Skeletal muscle tissue (tissue), 3 donors: ENCODE measurements at regions not wholly inside any gene's neighbourhood (a gene's known extent, or its start where the extent isn't known, plus 50 kb on each side); places are given as distances from the start of the nearest gene placed in this dataset.

Experiments
- H3K27ac ChIP-seq: one replicate; pipeline ENCODE4 v1.7.0; 2013; ENCODE audit warnings: mild to moderate bottlenecking, low read depth, low read length, inconsistent platforms
- H3K27me3 ChIP-seq, 3 donors: one replicate each; pipeline ENCODE4 v1.7.0; 2013; ENCODE audit warnings: low read length in 3 of 3; ENCODE audit not compliant: control insufficient read depth in 3 of 3, insufficient read depth in 3 of 3
- H3K36me3 ChIP-seq, 3 donors: one replicate each; pipeline ENCODE4 v1.7.0; 2013; ENCODE audit warnings: low read length in 3 of 3; ENCODE audit not compliant: control insufficient read depth in 3 of 3, insufficient read depth in 3 of 3
- H3K4me1 ChIP-seq, 3 donors: one replicate each; pipeline ENCODE4 v1.7.0; 2013; ENCODE audit warnings: low read length in 3 of 3, mild to moderate bottlenecking in 3 of 3; ENCODE audit not compliant: control insufficient read depth in 3 of 3, insufficient read depth in 3 of 3
- H3K4me3 ChIP-seq, 3 donors: one replicate each; pipeline ENCODE4 v1.7.0; 2013; ENCODE audit warnings: low read length in 3 of 3
- H3K9ac ChIP-seq, 3 donors: one replicate each; pipeline ENCODE4 v1.7.0; 2013; ENCODE audit warnings: low read length in 3 of 3, mild to moderate bottlenecking in 3 of 3, moderate library complexity in 2 of 3, low read depth in 1 of 3
- H3K9me3 ChIP-seq, 3 donors: one replicate each; pipeline ENCODE4 v1.7.0; 2013; ENCODE audit warnings: low read length in 3 of 3; ENCODE audit not compliant: control insufficient read depth in 3 of 3
- donor health status: Osteomylitis.

DNA sequence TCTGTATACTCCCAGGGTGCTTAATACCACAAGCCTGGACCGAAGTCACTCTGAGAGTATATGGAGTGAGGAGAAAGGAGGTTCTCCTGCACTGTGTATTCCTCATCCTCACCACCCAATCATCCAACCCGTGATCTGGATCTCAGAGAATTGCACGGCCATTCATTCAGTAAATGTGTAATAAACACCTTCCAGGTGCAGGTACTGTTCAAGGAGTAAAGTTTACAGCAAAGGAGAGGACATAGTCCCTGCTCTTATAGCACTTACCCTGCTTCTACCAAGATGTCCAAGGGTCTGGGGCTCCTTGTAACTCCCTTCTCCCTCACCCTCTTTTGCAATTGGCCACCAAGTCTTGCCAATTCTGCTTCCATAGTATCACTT is 139.2 kb upstream of the JUN start:
- H3K4me1 ChIP-seq: peaks cover 7 to 25% (median 11%) of the 10 kb centered on the region in 3 donors
- no peaks in the 10 kb centered on the region for H3K36me3 ChIP-seq
- no peaks in the 10 kb centered on the region for H3K27me3 ChIP-seq
- H3K4me3 ChIP-seq: no peak overlapping the region
- H3K27ac ChIP-seq: no peak overlapping the region
- H3K9me3 ChIP-seq: no peaks in the 10 kb centered on the region
- no peak overlapping the region for H3K9ac ChIP-seq

DNA sequence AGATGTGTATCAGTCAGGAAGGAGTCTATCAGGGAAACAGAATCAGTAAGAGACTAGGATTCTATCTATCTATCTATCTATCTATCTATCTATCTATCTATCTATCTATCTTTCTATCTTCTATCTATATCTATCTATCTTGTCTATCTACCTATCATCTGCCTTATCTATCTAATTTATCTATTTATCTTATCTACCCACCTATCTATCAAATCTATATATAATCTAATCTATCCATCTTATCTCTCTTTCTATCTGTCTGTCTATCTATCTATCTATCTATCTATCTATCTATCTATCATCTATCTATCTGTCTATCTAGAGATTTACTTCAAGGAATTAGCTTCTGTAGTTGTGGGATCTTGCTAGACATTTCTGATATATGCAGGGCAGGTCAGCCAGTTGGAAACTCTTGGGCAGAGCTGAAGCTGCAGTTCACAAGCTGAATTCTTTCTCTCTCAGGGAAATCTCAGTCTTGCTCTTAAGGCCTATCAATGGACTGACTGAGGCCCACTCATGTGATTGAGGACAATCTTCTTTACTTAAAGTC is 140.2 kb upstream of the JUN start:
- Histone ChIP-seq H3K9me3 (no peaks in the 10 kb centered on the region), H3K4me3 (no peak overlapping the region), H3K27me3 (no peaks in the 10 kb centered on the region), H3K9ac (no peak overlapping the region), H3K27ac (no peak overlapping the region), H3K4me1 (peaks cover 7 to 25% (median 11%) of the 10 kb centered on the region in 3 donors), H3K36me3 (no peaks in the 10 kb centered on the region)

DNA sequence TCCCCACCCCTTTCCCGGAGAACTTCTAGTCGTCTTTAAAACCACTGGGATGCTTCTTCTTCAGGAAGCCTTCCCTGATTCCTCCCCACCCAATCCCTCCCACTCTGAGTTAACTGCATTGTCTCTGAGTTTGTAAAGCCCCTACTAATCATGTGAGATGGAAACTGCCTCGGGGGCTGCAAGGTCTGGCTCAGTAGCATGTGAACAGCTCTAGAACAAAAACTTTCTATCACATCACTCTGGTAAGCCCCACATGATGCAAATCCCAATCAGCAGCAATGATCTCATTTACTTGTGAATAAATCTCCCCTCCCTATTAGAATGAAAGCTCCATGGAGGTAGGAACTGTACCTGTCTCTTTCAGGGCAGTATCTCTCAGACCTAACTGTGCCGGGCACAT is 141.0 kb upstream of the JUN start:
- Histone ChIP-seq H3K9ac (no peak overlapping the region), H3K27ac (no peak overlapping the region), H3K9me3 (no peaks in the 10 kb centered on the region), H3K27me3 (no peaks in the 10 kb centered on the region), H3K36me3 (no peaks in the 10 kb centered on the region), H3K4me3 (no peak overlapping the region), H3K4me1 (peaks cover 7 to 25% (median 11%) of the 10 kb centered on the region in 3 donors)

DNA sequence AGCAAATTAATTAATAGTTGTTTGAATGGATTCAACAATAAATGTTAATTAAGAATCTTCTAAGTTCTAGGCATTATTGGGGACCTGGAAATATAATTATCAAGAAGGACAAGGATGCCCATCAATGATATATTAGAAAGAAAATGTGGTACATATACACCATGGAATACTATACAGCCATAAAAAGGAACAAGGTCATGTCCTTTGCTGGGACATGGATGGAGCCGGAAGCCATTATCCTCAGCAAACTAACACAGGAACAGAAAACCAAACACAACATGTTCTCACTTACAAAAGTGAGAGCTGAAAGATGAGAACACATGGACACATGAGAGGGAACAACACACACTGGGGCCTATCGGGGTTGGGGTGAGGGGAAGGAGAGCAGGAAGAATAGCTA is 141.4 kb upstream of the JUN start:
- no peaks in the 10 kb centered on the region for H3K9me3 ChIP-seq
- H3K4me3 ChIP-seq: no peak overlapping the region
- no peak overlapping the region for H3K27ac ChIP-seq
- peaks cover 7 to 25% (median 11%) of the 10 kb centered on the region in 3 donors for H3K4me1 ChIP-seq
- H3K36me3 ChIP-seq: no peaks in the 10 kb centered on the region
- H3K27me3 ChIP-seq: no peaks in the 10 kb centered on the region
- H3K9ac ChIP-seq: no peak overlapping the region

DNA sequence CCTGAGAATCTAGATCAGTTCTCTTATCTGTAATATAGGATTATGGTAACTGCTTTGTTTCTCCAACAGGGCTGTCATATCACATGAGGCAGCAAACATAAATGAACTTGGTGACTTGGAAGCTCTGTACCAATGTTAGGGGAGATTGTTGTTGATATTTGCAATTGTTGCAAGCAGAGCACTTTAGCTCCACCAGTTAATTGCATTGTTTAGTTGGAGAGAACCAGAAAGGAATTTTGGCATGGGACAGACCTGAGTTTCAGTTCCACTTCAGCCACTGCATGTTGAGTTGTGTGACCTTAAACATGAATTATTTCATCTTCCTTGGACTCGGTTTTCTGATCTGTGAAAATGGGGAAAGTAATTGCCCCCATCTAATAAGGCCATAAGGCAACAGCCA is 142.3 kb upstream of the JUN start:
- Histone ChIP-seq H3K36me3 (no peaks in the 10 kb centered on the region), H3K4me3 (no peak overlapping the region), H3K9ac (no peak overlapping the region), H3K27ac (no peak overlapping the region), H3K27me3 (no peaks in the 10 kb centered on the region), H3K9me3 (no peaks in the 10 kb centered on the region), H3K4me1 (peaks cover 7 to 25% (median 11%) of the 10 kb centered on the region in 3 donors)

DNA sequence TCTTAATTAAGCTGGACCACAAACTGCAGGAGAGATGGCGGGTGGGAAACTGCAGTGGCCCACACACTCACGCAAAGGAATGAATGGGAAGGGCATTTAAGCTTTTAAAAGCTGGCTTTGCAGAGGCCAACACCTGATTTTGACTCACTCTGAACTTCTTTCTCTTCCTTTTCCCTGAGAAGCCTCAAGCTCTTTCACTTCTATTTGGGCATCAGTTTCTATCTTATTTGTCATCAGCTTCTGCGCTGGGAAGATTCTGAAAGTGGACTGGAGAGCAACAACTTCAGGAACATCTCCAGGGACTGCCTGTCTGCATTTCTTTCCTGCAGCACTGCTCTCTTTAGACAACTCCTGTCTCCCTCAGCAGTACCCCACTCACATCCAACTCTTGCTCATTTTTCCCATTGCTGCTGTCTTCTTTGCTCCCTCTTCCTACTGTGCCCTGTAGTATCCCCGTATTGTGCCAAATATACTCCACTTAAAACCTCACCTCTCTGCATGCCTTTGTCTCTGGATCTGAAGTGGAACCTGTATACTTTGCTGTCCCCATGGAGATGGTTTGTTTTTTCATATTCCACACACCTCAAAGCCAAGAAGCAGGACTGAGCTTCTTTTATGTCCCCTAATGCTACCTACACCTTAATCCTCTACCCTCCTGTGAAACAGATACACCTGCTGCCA is 143.3 kb upstream of the JUN start:
- Histone ChIP-seq H3K9me3 (no peaks in the 10 kb centered on the region), H3K36me3 (no peaks in the 10 kb centered on the region), H3K4me3 (no peak overlapping the region), H3K27ac (no peak overlapping the region), H3K4me1 (peaks cover 6 to 22% (median 7%) of the 10 kb centered on the region in 3 donors), H3K9ac (no peak overlapping the region), H3K27me3 (no peaks in the 10 kb centered on the region)

DNA sequence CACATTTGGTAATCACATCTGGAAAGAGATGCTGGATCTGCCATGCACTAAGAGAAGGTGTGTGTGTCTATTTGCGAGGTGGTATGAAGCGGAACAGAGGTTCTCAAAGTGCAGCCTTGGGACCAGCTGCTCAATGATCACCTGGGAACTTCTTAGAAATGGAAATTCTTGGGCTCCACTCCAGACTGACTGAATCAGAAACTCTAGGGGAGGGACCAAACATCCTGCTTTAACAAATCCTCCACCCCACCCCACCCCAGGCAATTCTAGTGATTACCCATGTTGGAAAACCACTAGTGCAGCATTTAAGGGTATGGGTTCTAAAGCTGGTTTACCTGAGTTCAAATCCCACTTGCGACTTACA is 143.9 kb upstream of the JUN start:
- H3K27ac ChIP-seq: no peak overlapping the region
- no peak overlapping the region for H3K4me3 ChIP-seq
- no peak overlapping the region for H3K9ac ChIP-seq
- H3K27me3 ChIP-seq: no peaks in the 10 kb centered on the region
- H3K9me3 ChIP-seq: no peaks in the 10 kb centered on the region
- peaks cover 1 to 17% (median 2%) of the 10 kb centered on the region in 3 donors for H3K4me1 ChIP-seq
- no peaks in the 10 kb centered on the region for H3K36me3 ChIP-seq

DNA sequence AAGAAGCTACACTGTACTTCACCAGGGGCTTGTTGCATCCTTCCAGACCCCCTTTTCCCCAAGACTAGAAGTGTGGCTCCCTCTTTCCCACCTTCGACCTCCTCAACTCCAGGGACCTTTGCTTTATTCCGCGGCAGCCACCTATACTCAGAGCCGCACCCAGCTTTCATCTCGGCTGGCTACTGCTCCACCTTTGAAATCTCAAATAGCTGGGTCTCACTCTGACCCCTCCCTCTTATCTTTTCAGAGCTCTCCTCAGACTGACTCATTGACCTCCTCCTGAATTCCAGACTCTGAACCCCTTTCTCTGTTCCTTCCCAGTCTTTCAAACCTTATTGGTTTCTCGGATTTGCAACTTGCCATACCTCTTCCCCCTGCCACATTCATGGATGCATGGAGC is 144.7 kb upstream of the JUN start:
- H3K27me3 ChIP-seq: no peaks in the 10 kb centered on the region

DNA sequence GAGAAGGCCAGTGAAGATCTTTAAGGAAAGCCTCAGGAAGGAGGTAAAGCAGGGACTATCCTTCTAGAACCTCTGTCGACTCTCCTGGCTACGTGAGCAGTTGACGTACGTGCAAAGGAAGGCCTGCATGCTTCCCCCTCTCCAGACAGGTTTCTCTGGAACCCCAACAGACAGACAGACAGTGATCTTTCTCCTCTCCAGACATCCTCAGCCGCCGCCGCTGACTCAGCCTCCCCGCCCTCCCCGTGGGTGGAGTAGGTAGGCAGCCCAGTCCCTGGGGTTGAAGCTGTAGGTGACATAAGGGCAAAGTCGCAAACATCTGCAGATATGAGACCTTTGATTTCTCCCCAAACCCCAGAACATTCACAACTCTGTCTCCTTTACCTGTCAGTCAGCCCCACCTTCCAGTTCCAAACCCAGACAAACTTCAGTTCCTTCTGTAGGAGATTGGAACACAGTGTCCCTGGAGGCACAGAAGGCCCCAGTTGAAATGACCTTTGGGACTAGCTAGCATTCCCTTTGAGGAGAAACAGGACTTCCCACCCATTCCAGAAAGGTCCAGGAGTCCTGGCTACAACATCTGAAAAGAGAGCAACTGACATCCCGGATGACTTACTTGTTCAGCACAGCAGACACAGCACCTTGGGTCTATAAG is 146.0 kb upstream of the JUN start:
- Histone ChIP-seq H3K36me3 (no peaks in the 10 kb centered on the region), H3K9me3 (no peaks in the 10 kb centered on the region), H3K27me3 (no peaks in the 10 kb centered on the region), H3K9ac (no peak overlapping the region), H3K27ac (no peak overlapping the region), H3K4me1 (peaks cover 0 to 13% (median 0%) of the 10 kb centered on the region in 3 donors), H3K4me3 (no peak overlapping the region)

More for the DNA sequence above, 144.7 kb upstream of the JUN start:
- no peaks in the 10 kb centered on the region for H3K9me3 ChIP-seq
- no peak overlapping the region for H3K9ac ChIP-seq
- H3K27ac ChIP-seq: no peak overlapping the region
- no peaks in the 10 kb centered on the region for H3K36me3 ChIP-seq
- peaks cover 0 to 13% (median 0%) of the 10 kb centered on the region in 3 donors for H3K4me1 ChIP-seq
- H3K4me3 ChIP-seq: no peak overlapping the region

DNA sequence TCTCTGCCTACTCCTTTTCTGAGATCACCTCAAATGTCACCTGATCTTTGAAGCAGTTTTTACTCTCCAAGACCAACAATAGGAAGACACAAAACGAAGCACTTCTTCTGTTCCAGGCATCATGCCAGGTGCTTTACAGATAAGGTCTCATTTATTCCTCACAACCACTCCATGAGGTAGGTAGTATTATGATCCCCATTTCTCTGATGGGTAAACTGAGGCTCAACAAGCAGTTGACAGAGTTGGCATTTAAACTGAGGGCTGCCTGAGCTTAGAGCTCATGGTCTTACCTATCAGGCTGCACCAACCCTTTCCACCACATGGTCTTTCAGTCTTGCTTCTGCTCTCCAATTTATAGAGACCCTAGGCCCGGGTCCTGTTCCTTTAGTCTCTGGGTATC is 147.2 kb upstream of the JUN start:
- no peaks in the 10 kb centered on the region for H3K36me3 ChIP-seq
- no peaks in the 10 kb centered on the region for H3K27me3 ChIP-seq
- no peak overlapping the region for H3K9ac ChIP-seq
- H3K9me3 ChIP-seq: no peaks in the 10 kb centered on the region
- H3K27ac ChIP-seq: no peak overlapping the region
- H3K4me3 ChIP-seq: no peak overlapping the region
- peaks cover 0 to 12% (median 0%) of the 10 kb centered on the region in 3 donors for H3K4me1 ChIP-seq
